ENCODE measurements at regions not wholly inside any gene's neighbourhood (a gene's known extent, or its start where the extent isn't known, plus 50 kb on each side); places are given as distances from the start of the nearest gene placed in this dataset.

GRCh38 chr4:149005191-149005590 is 563.0 kb upstream of the NR3C2 start:
- WGBS (ENCODE audit: low lambda C conversion rate) = 15% methylated on average over 3 of the region's 3 CpGs
- CTCF ChIA-PET = no interaction called here
- Histone ChIP-seq H3K4me2 (no peak overlapping the region), H3K27me3 (ENCODE audit: insufficient read depth) (peaks cover 5% of the 10 kb centered on the region; the same call in 1 of the 2 replicates), H3K4me3 (ENCODE audit: low read depth in 2 of 2, low read length in 1 of 2) (no peak overlapping the region), H3K9ac (no peak overlapping the region), H3F3A (replicated peaks; ENCODE audit: insufficient read depth) (no peaks in the 10 kb centered on the region), H3K27ac (ENCODE audit: low read depth in 2 of 2, low read length in 1 of 2) (no peak overlapping the region), H3K79me2 (ENCODE audit: insufficient read depth) (no peaks in the 10 kb centered on the region), H3K9me3 (no peaks in the 10 kb centered on the region), H3K9me2 (no peaks in the 10 kb centered on the region), H3K36me3 (replicated peaks in 1 of 2; ENCODE audit: control insufficient read depth in 1 of 2, insufficient read depth in 2 of 2, low read length in 1 of 2) (no peaks in the 10 kb centered on the region), H4K20me1 (ENCODE audit: insufficient read depth) (no peaks in the 10 kb centered on the region), H3K4me1 (ENCODE audit: control insufficient read depth in 1 of 2, insufficient read depth in 2 of 2, low read depth in 1 of 2, low read length in 1 of 2) (no peaks in the 10 kb centered on the region), H2AFZ (ENCODE audit: low read depth) (no peak overlapping the region)
- DNase-seq = no peak
- TF ChIP-seq SMC3 (IDR thresholded peaks at IDR 0.05; ENCODE audit: low read depth, low read length) = no peak
- TF ChIP-seq RFX5 (IDR thresholded peaks at IDR 0.05; ENCODE audit: low read length) = no peak
- TF ChIP-seq TEAD4 (IDR thresholded peaks at IDR 0.05; ENCODE audit: borderline replicate concordance, insufficient read depth) = no peak
- TF ChIP-seq ZBTB33 (IDR thresholded peaks at IDR 0.05; ENCODE audit: borderline replicate concordance, low read depth) = no peak
- TF ChIP-seq JUND (IDR thresholded peaks at IDR 0.05) = no peak
- no peak for TF ChIP-seq NFIC (IDR thresholded peaks at IDR 0.05; ENCODE audit: borderline replicate concordance)
- TF ChIP-seq IRF3 (IDR thresholded peaks at IDR 0.05; ENCODE audit: low read depth, low read length) = no peak
- TF ChIP-seq CTCF (IDR thresholded peaks at IDR 0.05) = no peak
- no peak for TF ChIP-seq ELF1 (IDR thresholded peaks at IDR 0.05)
- TF ChIP-seq RXRA (IDR thresholded peaks at IDR 0.05; ENCODE audit: borderline replicate concordance, low read depth) = no peak
- no peak for TF ChIP-seq PBX3 (IDR thresholded peaks at IDR 0.05)
- POLR2A ChIA-PET = no interaction called here

- H3K27me3 ChIP-seq (ENCODE audit: insufficient read depth) = peaks cover 5% of the 10 kb centered on the region; the same call in 1 of the 2 replicates
- no peaks in the 10 kb centered on the region for H3K79me2 ChIP-seq (ENCODE audit: insufficient read depth)
- TF ChIP-seq TCF12 (IDR thresholded peaks at IDR 0.05) (no peak), GATA2 (CRISPR knock-in tag; IDR thresholded peaks at IDR 0.05) (no peak), FOXJ3 (CRISPR knock-in tag; IDR thresholded peaks at IDR 0.05) (no peak), FOSL2 (IDR thresholded peaks at IDR 0.05; ENCODE audit: borderline replicate concordance, low read depth) (no peak), FOXM1 (IDR thresholded peaks at IDR 0.05; ENCODE audit: low read depth) (no peak)
- H3K9ac ChIP-seq = no peak overlapping the region
- H3K4me3 ChIP-seq (ENCODE audit: low read depth in 2 of 2, low read length in 1 of 2) = no peak overlapping the region
- ChIA-PET CTCF (interaction anchor here (0.6 kb wide), 1 partner anchor 27 kb away, joined by 3 read pairs; no protein-coding TSS in a partner anchor), POLR2A (no interaction called here)
- H3K9me3 ChIP-seq = no peaks in the 10 kb centered on the region
- H3K27ac ChIP-seq (ENCODE audit: low read depth in 2 of 2, low read length in 1 of 2) = no peak overlapping the region
- DNase-seq = no peak
- no peak overlapping the region for H2AFZ ChIP-seq (ENCODE audit: low read depth)
- H4K20me1 ChIP-seq (ENCODE audit: insufficient read depth) = no peaks in the 10 kb centered on the region
- no peak overlapping the region for H3K4me2 ChIP-seq
- no peaks in the 10 kb centered on the region for H3F3A ChIP-seq (replicated peaks; ENCODE audit: insufficient read depth)
- no peaks in the 10 kb centered on the region for H3K9me2 ChIP-seq
- H3K4me1 ChIP-seq (ENCODE audit: control insufficient read depth in 1 of 2, insufficient read depth in 2 of 2, low read depth in 1 of 2, low read length in 1 of 2) = no peaks in the 10 kb centered on the region
- no peaks in the 10 kb centered on the region for H3K36me3 ChIP-seq (replicated peaks in 1 of 2; ENCODE audit: control insufficient read depth in 1 of 2, insufficient read depth in 2 of 2, low read length in 1 of 2)
Observed at GRCh38 chr4:148999924-149000323, 557.7 kb upstream of the NR3C2 start.

Data from SK-N-SH (cell line).